LHCN-M2 (cell line): ENCODE measurements at regions not wholly inside any gene's neighbourhood (a gene's known extent, or its start where the extent isn't known, plus 50 kb on each side); places are given as distances from the start of the nearest gene placed in this dataset.
"Not testable (repeated sequence)": the region's sequence is repeated elsewhere in the genome, so short reads cannot be mapped to it uniquely, and the experiment has no call there.

ENCODE experiments used
- DNase-seq: peaks from one replicate; pipeline ENCODE4 v3.0.0-alpha.2; 2012; ENCODE audit warnings: low read depth

- DNase-seq, result no peak
Measured at GRCh38 chr1:60821156-60821555, 261.2 kb upstream of the NFIA start.

DNA sequence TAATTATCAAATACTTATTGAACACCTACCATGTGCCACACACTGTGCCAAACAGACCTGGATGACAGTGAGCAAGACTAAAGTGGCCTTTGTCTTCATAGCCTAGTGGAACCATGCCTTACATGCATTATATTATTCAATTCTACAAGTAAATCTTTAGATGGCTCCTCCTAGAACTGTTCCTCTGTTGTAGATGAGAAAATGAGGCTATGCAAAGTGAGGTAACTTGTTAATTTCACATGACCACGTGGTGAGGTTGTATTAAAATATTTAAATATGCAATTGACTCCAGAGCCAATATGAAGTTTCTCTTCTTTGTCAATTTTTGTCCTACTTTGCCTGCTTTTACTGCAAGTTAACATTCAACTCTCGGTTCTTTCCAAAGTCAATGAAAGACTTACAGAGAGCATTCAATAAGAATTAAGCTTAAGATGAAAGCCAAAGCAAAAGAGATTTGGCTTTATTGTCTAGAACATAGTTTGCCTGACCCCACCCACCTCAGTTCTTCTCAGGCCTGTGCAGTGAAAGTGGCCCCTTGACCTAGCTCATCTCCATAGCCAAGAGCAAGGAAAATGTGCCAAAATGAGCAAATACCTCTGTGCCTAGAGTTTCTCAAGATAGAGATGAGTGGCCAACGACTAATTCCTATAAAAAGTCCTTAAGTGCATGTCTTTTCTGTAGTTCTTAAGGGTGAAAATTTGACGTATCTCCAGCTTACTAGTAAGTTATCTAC lies 263.2 kb upstream of the NFIA start:
- DNase-seq, result no peak

DNA sequence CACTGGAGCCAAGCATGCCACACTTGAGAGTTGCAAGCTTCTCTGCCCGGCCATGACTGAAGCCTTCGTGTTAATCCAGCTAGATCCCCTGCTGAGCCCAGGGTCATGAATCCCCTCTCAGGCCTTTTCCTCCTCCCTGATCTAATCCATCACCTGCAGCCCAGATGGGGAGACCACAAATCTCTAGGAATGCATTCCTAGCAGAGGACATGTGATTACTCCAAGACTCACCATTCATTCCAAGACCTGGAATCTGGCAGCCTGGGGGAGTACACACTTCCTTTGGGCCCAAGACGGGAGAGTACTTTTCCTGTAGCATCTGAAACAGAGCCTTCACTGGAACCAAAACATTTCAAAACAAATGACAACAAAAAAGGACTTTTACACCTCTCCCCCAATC lies 269.3 kb upstream of the NFIA start:
- no peak for DNase-seq

- DNase-seq, result no peak
Measured at GRCh38 chr1:60809204-60809980, 273.0 kb upstream of the NFIA start.

DNA sequence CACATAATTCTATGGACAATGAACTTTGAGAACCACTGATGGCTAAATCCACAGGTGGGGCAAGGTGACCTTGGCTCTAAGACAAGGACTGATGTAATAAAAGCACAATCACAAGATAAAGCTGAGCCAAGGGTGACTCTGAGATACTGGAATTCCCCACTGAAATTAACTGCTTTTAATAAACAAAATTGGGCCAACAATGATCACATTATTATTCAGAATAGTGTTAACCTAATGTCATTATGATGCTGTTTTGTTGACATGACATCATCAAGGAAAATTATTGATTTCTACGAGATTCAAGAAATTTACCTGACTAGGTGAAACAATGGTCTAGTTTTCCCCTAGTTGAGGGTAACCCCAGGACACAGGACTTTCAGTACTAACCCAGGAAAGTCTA lies 273.7 kb upstream of the NFIA start:
- DNase-seq, result no peak

GRCh38 chr1:60802884-60803283 lies 279.5 kb upstream of the NFIA start:
- no peak for DNase-seq

- no peak for DNase-seq
Measured at GRCh38 chr1:60797351-60797750, 285.0 kb upstream of the NFIA start.

DNA sequence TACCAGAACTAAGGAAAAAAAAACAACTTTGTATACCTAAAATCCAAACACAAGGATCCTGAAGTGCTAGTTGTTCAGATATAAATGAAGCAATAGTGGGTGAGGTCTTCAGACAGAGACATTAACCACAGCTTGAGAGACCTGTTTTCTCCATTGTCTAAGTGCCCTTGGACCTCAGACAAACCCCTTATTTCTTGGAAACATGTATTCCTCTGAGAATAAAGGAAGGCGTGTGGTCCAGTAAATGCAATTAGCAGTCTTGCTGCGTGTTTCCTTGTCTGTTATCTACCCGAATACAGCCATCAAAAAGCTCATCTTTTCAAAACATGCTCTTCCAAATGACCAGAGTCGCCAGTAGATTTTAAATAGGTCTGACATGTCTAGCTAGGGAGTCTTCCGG lies 291.1 kb upstream of the NFIA start:
- no peak for DNase-seq

DNA sequence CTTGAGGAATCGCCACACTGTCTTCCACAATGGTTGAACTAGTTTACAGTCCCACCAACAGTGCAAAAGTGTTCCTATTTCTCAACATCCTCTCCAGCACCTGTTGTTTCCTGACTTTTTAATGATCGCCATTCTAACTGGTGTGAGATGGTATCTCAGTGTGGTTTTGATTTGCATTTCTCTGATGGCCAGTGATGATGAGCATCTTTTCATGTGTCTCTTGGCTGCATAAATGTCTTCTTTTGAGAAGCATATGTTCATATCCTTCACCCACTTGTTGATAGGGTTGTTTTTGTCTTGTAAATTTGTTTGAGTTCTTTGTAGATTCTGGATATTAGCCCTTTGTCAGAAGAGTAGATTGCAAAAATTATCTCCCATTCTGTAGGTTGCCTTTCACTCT lies 309.3 kb upstream of the NFIA start:
- DNase-seq, result not testable (repeated sequence)

GRCh38 chr1:60769082-60769481 lies 313.3 kb upstream of the NFIA start:
- no peak for DNase-seq

- DNase-seq, result peak; percentile 35
Measured at GRCh38 chr1:60765204-60765603, 317.2 kb upstream of the NFIA start.

DNA sequence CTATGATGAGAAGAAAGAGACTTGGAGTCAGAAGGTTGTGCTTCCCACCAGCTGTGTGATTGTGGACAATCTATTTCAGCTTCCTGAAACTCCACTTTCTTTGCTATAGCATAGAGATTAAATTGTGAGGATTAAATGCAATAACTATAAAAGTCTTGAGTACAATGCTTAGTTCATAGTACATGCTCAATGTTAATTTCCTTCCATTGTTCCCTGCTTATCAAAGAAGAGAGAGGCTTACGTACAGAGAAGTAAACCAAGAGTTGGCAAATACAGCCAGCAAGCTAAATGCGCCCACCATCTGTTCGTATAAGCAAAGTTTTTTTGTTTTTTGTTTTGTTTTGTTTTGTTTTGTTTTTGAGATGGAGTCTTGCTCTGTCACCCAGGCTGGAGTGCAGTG lies 317.9 kb upstream of the NFIA start:
- no peak for DNase-seq

DNA sequence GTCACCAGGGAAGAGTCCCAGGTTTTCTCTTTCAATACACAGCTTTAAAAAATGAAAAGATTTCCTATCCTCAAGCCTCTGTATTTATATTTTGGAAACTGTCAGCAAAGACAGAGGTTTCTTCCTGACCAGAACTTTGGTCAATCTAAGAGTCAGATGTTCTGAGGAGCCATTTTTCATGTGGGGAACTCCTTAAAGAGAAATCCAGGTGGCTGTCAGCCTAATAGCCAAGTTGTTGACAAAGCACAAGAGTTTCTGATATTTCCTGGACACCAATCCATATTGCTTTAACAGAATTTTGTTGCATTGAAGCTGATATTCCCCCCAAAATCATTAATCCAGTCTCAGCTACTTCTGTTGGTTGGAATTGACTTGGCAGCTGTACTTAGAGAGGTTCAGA lies 318.6 kb upstream of the NFIA start:
- no peak for DNase-seq

DNA sequence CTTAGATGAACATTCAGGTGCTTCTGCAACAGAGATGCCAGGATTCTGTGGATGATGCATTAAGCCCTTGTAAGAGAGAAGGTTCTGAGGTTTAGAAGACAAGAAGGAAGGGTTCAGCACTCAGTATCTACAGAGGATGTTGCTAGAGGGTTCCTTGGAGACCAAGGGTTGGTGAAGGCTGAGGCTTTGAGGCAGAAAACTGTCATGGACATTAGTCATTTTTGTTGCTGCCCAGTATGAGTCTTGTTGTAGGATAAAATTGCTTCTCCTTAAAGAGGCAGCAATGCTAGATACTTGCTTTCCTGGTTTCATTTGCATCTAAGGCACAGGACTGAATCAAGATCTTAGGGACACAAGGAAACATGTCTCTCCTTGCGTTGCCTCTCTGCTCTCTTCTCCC lies 319.4 kb upstream of the NFIA start:
- DNase-seq, result peak; percentile 22

DNA sequence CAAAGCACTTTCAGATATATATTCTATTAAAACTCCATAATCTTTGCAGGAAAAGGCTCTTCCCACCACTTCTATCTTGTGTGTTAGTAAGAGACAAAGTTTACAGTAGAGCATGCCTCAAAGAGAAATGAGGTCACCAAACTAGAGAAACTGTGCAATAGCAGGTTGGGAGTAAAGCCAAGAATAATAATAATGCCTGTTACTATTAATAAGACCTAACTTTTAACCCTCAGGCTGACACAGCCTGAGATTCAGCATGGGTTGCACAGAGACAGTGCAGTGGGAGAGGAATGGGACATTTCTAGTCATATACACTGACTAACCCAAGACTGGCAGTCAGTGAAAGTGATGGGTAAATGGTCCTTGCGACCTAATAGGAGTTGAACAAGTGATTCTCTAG lies 320.2 kb upstream of the NFIA start:
- DNase-seq, result peak; percentile 67

- peak; percentile 13 for DNase-seq
Measured at GRCh38 chr1:60759291-60759690, 323.1 kb upstream of the NFIA start.

GRCh38 chr1:60757485-60757884 lies 324.9 kb upstream of the NFIA start:
- no peak for DNase-seq

DNA sequence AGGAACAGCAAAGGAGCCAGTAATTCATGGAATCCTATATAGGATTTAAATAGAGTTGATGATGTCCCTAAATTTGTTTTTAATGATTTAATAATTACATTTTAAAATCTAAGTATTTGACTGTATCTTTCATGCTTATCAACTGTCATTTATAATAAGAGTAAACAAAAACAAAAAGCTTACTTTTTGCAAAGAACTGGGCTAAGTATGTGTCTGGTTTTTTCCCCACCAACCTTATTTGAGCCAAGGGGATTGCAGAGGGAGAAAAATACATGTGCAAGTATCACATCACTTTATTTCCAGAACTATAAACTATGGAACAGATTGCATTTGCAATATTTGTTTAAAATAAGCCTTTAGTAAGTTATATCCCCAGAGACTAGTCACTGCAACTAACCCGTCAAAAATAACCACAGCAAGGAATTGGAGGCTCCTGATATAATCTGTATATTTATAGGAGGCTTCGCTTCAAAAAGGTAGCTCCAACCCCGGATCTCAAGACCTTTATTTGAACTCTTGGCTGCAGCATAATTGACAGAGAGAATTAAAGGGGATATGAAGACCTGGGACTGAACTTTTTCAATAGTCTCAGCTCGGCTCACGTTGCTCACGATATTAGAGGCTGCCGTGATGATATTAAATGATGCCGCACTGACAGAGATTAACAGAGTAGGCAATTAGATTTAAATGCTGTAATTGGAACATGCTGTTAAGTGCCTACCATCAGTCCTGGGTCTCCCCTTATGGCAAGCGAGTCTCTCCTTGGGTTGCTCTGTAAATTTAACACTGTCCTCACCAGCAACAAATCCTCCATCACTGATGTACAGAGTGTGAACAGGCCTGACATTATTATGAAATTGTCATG lies 329.1 kb upstream of the NFIA start:
- DNase-seq, result no peak

- no peak for DNase-seq
Measured at GRCh38 chr1:60751306-60751705, 331.1 kb upstream of the NFIA start.

- peak; percentile 4 for DNase-seq
Measured at GRCh38 chr1:60747353-60747752, 335.0 kb upstream of the NFIA start.

- peak; percentile 83 for DNase-seq
Measured at GRCh38 chr1:60746278-60746791, 336.0 kb upstream of the NFIA start.

DNA sequence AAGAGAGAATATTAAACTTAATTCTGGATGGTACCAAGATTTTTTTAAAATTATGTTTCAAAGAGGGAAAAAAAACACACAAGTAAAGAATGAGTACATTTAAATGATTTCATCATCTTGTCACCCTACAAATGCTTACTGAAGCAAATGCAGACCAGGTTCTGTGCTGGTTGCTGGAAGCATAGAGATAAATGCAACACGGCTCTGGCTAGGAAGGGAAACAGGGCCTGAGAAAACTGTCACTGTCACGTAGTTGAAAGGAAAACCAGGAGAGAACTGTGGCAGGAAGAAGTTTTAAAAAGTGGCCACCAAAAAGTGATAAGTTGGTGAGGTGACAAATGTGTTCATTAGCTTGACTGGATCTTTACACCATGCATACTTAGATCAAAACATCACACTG lies 336.9 kb upstream of the NFIA start:
- no peak for DNase-seq
